OCI-LY1 (cell line): ENCODE measurements at regions not wholly inside any gene's neighbourhood (a gene's known extent, or its start where the extent isn't known, plus 50 kb on each side); places are given as distances from the start of the nearest gene placed in this dataset.
"Not testable (repeated sequence)": the region's sequence is repeated elsewhere in the genome, so short reads cannot be mapped to it uniquely, and the experiment has no call there.

Experiments used
- H2AFZ ChIP-seq: fragments of 200-600 bp; sonication (generic), shearing (Covaris generic); 2 replicates; pipeline ENCODE4 v1.6.0; 2014; ENCODE audit warnings: antibody characterized with exemption, mild to moderate bottlenecking, low read length
- H3F3A ChIP-seq: fragments of 200-600 bp; sonication (generic), shearing (Covaris generic); 2 replicates; pipeline ENCODE4 v1.6.0; 2014; ENCODE audit warnings: mild to moderate bottlenecking, antibody characterized with exemption, low read length, moderate library complexity; ENCODE audit not compliant: insufficient read depth
- H3K27ac ChIP-seq: fragments of 200-600 bp; sonication (generic); 2 replicates; pipeline ENCODE4 v1.5.1; 2014; ENCODE audit warnings: low read length, mixed run types, mild to moderate bottlenecking, low read depth; ENCODE audit not compliant: poor library complexity, severe bottlenecking
- H3K27me3 ChIP-seq: fragments of 200-600 bp; sonication (generic); 2 replicates; pipeline ENCODE4 v1.6.0; 2014; ENCODE audit warnings: antibody characterized with exemption, mild to moderate bottlenecking, low read length, moderate library complexity; ENCODE audit not compliant: insufficient read depth
- H3K36me3 ChIP-seq: fragments of 200-600 bp; sonication (generic); 2 replicates; pipeline ENCODE4 v1.6.1; 2014; ENCODE audit warnings: mild to moderate bottlenecking, antibody characterized with exemption, low read length, moderate library complexity, mixed read lengths; ENCODE audit not compliant: insufficient read depth
- H3K4me1 ChIP-seq: fragments of 200-600 bp; sonication (generic); 2 replicates; pipeline ENCODE4 v1.5.1; 2014; ENCODE audit warnings: mild to moderate bottlenecking, low read length, moderate library complexity; ENCODE audit not compliant: insufficient read depth, severe bottlenecking
- H3K4me2 ChIP-seq: fragments of 200-600 bp; sonication (generic), shearing (Covaris generic); 2 replicates; pipeline ENCODE4 v1.6.1; 2014; ENCODE audit warnings: low read length
- H3K4me3 ChIP-seq: fragments of 200-600 bp; sonication (generic); 2 replicates; pipeline ENCODE4 v1.5.1; 2014; ENCODE audit warnings: low read length, low read depth, mild to moderate bottlenecking, mixed read lengths; ENCODE audit not compliant: poor library complexity, severe bottlenecking
- H3K79me2 ChIP-seq: fragments of 200-600 bp; shearing (Covaris generic); 2 replicates; pipeline ENCODE4 v1.6.1; 2016; ENCODE audit warnings: mixed run types, low read length, mixed read lengths; ENCODE audit not compliant: insufficient read depth
- H3K9ac ChIP-seq: fragments of 200-600 bp; sonication (generic), shearing (Covaris generic); 2 replicates; pipeline ENCODE4 v1.6.1; 2014; ENCODE audit warnings: mild to moderate bottlenecking, low read length, mixed read lengths
- H3K9me2 ChIP-seq: fragments of 200-600 bp; sonication (generic), shearing (Covaris generic); 2 replicates; pipeline ENCODE4 v1.6.1; 2014; ENCODE audit warnings: low read depth, mild to moderate bottlenecking, low read length, mixed read lengths
- H3K9me3 ChIP-seq: fragments of 200-600 bp; shearing (Covaris generic); 2 replicates; pipeline ENCODE4 v1.6.1; 2014; ENCODE audit warnings: low read length, mixed read lengths
- H4K20me1 ChIP-seq: fragments of 200-600 bp; sonication (generic), shearing (Covaris generic); 2 replicates; pipeline ENCODE4 v1.6.0; 2016; ENCODE audit warnings: mild to moderate bottlenecking, low read length; ENCODE audit not compliant: insufficient read depth
- CTCF ChIP-seq: fragments of 200-600 bp; sonication (generic), shearing (Covaris generic); IDR thresholded peaks from 2 replicates; pipeline ENCODE4 v1.5.1; 2017; ENCODE audit warnings: mild to moderate bottlenecking, antibody characterized with exemption, low read length, moderate library complexity, mixed read lengths
- EZH2 ChIP-seq: fragments of 200-600 bp; sonication (generic), shearing (Covaris generic); IDR thresholded peaks from 2 replicates; pipeline ENCODE4 v1.8.0; 2017; ENCODE audit warnings: borderline replicate concordance, mixed run types, mild to moderate bottlenecking, antibody characterized with exemption, low read length, moderate library complexity, mixed read lengths

GRCh38 chr3:177703788-177704187 lies 506.5 kb upstream of the TBL1XR1 start:
- peaks cover 4% of the 10 kb centered on the region; the same call in 1 of the 2 replicates for H3K27me3 ChIP-seq
- H3K4me3 ChIP-seq = no peak overlapping the region
- H3F3A ChIP-seq = no peaks in the 10 kb centered on the region
- H3K4me2 ChIP-seq = no peak overlapping the region
- TF ChIP-seq CTCF = no peak
- no peak for TF ChIP-seq EZH2
- H3K4me1 ChIP-seq = no peaks in the 10 kb centered on the region
- no peaks in the 10 kb centered on the region for H4K20me1 ChIP-seq
- H3K36me3 ChIP-seq = no peaks in the 10 kb centered on the region
- H3K9ac ChIP-seq = no peak overlapping the region
- H3K9me2 ChIP-seq = no peaks in the 10 kb centered on the region
- no peak overlapping the region for H3K27ac ChIP-seq
- H3K79me2 ChIP-seq = no peaks in the 10 kb centered on the region
- no peaks in the 10 kb centered on the region for H3K9me3 ChIP-seq
- H2AFZ ChIP-seq = no peak overlapping the region

DNA sequence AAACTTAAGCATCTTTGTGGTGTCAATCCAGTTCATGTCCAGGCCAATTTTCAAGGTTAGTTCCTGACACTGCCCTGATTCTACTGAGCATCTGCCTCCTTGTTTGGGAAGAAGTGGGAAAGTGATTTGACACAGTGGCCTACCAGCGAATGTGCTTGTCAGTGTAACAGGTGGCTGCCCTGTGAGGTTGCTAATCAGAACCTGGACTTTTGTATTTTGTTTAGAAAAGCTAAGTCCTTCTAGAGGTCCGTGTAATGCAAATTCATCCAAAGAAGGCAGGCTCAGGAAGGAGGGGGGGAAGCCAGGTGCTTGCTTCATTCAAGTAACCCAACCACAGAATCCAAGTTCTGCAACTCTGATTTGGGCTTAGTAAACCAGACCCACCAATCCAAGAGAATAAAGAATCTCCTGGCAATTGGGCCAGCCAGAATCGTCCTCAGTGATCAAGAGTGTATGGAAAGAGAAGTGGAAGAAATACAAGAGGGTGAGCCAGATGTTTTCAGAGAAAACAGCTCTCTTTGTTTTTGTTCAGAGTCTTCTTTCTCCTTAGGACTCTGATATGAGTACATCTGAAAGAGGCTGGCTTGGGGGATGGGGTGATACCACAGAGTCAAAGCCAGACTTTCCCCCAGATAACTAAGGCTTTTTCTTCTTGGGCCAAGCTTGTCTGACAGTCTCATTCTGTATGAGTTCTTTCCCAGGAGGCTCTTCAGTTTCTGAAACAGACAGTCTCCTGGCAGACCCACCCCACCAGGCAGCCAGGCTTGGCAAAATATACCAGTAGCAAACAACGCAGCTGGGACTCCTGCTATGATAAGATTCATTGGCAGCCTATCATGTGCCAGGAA lies 508.9 kb upstream of the TBL1XR1 start:
- Histone ChIP-seq H3K36me3 (no peaks in the 10 kb centered on the region), H4K20me1 (no peaks in the 10 kb centered on the region), H3K79me2 (no peaks in the 10 kb centered on the region), H2AFZ (no peak overlapping the region), H3K4me2 (no peak overlapping the region), H3K4me3 (no peak overlapping the region), H3F3A (no peaks in the 10 kb centered on the region), H3K9me3 (no peaks in the 10 kb centered on the region), H3K4me1 (no peaks in the 10 kb centered on the region), H3K9ac (no peak overlapping the region), H3K9me2 (no peaks in the 10 kb centered on the region), H3K27ac (no peak overlapping the region), H3K27me3 (peaks cover 4% of the 10 kb centered on the region; the same call in 1 of the 2 replicates)
- TF ChIP-seq EZH2 (no peak), CTCF (no peak)

DNA sequence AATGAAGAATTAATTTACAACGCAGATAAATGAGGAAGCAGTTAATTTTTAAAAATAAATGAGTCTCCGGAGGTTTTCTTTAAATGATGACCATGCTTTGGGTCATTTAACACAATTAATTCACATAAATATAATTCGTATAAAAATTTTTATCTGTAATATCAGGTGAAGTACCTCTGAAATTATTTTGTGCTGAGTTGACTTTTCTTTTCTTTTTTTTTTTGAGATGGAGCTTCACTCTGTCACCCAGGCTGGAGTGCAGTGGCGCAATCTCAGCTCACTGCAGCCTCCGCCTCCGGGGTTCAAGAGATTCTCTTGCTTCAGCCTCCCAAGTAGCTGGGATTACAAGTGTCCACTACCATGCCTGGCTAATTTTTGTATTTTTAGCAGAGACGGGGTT lies 512.2 kb upstream of the TBL1XR1 start:
- H3K4me2 ChIP-seq, H3K4me3 ChIP-seq, H3K9me2 ChIP-seq, H3K79me2 ChIP-seq, H3F3A ChIP-seq, H3K27me3 ChIP-seq, H4K20me1 ChIP-seq, H3K9ac ChIP-seq, H2AFZ ChIP-seq, H3K9me3 ChIP-seq, H3K4me1 ChIP-seq, H3K36me3 ChIP-seq, H3K27ac ChIP-seq: not testable (repeated sequence)

GRCh38 chr3:177710506-177710905 lies 513.2 kb upstream of the TBL1XR1 start:
- Histone ChIP-seq H3K27me3 (peaks cover 4% of the 10 kb centered on the region; the same call in 1 of the 2 replicates), H3K36me3 (no peaks in the 10 kb centered on the region), H2AFZ (no peak overlapping the region), H4K20me1 (no peaks in the 10 kb centered on the region), H3K79me2 (no peaks in the 10 kb centered on the region), H3K9ac (no peak overlapping the region), H3K27ac (no peak overlapping the region), H3K9me2 (no peaks in the 10 kb centered on the region), H3F3A (no peaks in the 10 kb centered on the region), H3K9me3 (no peaks in the 10 kb centered on the region), H3K4me3 (no peak overlapping the region), H3K4me1 (no peaks in the 10 kb centered on the region), H3K4me2 (no peak overlapping the region)
- no peak for TF ChIP-seq EZH2
- no peak for TF ChIP-seq CTCF
